Kidney capillary endothelial cell (primary cell): ENCODE measurements at regions not wholly inside any gene's neighbourhood (a gene's known extent, or its start where the extent isn't known, plus 50 kb on each side); places are given as distances from the start of the nearest gene placed in this dataset.
"Not testable (repeated sequence)": the region's sequence is repeated elsewhere in the genome, so short reads cannot be mapped to it uniquely, and the experiment has no call there.

Experiments used
- DNase-seq: peaks from one replicate; pipeline ENCODE4 v3.0.0-alpha.2; 2018; ENCODE audit warnings: low spot score

DNA sequence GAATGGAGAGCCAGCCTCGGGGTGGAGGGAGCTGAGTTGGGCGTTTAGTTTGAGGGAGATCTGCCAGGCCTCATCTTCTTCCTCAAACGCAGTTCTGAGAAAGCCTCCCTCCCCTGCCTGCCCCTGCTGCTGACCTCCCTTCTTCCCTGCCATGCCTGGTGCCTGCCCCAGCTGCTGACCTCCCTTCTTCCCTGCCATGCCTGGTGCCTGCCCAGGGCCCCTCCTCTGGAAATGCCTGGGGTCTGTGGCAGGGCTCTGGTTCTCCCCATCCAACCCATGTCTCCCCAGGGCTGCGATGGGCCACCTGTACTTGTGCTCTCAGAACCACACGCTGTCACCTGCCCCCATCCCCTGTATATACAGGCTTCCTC lies 114.6 kb downstream of the VEGFA start:
- DNase-seq: no peak

DNA sequence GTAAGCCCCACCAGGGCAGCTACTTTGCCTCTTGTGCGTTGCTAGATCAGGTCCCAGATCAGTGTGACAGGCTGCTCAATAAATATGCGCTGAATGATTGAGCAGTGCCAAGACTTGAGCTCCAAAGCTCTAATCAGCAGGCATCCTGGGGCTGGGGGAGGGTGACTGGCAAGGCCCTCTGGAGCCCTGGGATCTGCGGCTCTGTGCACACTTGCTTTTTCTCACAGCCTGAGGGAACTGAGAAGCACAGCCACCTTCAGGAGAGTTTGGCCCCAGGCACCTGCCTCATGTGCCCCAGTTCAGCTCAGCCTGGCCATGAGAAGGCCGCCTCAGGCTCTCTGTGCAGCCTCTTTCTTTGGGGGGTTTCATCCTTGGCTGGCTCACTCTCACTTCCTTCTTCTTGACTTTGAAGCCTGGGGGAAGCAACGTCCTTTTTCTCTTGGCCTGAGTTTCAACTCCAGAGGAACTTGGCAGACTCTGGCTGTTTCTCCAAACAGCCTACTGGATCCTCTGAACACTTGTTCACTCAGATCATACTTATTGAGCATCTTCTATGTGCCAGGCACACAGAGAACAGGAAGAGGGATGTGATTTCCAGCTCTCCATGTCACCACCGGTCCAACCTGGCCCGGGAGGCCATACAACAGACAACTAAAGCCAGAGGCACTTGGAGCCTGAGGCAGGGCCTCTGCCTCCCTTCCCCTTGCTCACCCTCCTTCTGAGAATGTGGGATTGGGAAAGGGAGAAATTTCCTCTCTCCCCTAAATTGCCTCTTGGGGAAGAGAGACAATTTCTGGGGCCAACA lies 114.0 kb downstream of the VEGFA start:
- no peak for DNase-seq

DNA sequence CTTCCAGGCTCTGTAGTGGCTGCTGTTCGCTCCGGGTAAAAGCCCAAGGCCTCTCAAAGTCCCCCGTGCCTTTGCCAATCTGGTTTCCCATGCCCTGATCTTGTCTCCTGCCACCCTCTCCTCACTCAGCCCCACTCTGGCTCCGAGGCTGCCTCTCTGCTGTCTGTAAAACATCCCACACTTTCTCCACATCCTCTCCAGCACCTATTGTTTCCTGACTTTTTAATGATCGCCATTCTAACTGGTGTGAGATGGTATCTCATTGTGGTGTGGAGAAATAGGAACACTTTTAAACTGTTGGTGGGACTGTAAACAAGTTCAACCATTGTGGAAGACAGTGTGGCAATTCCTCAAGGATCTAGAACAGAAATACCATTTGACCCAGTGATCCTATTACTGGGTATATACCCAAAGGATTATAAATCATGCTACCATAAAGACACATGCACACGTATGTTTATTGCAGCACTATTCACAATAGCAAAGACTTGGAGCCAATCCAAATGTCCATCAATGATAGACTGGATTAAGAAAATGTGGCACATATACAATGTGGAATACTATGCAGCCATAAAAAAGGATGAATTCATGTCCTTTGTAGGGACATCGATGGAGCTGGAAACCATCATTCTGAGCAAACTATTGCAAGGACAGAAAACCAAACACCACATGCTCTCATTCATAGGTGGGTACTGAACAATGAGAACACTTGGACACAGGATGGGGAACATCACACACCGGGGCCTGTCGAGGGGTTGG lies 112.9 kb downstream of the VEGFA start:
- DNase-seq: not testable (repeated sequence)

- DNase-seq: no peak
Observed at GRCh38 chr6:43880236-43881137, 110.5 kb downstream of the VEGFA start.

- DNase-seq: no peak
Observed at GRCh38 chr6:43879722-43880121, 109.7 kb downstream of the VEGFA start.

DNA sequence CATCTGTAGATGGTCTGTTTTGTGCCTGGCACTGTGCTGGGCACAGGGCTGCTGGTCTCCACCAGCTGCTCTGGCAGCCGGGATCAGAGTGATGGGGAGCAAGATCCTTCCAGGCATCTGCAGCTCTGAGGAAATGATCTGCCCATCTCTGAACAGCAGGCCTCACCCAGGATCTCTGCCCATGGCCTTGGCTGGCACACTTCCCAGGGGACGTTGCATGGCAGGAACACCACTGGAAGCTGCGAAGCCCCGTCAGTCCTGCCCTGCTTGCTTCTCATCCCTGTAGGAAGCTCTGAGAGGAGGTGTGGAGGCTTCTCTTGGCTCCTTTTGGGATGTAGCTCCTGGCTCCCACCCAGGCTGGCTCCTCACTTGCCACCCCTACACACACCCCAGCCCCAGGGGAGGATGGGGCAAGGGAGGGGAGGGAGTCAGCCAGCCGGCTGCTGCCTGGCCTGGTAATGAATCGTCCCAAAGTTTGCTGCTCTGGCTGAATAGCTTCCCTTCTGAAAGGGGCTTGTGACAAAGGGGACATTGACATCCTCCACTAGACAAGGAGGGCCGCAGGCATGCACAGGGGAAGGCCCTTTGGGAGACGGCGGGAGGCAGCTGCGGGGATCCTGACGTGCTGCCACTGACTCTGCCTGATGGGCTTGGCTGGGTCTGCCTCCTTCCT lies 108.9 kb downstream of the VEGFA start:
- no peak for DNase-seq

GRCh38 chr6:43878127-43878634 lies 108.2 kb downstream of the VEGFA start:
- no peak for DNase-seq

DNA sequence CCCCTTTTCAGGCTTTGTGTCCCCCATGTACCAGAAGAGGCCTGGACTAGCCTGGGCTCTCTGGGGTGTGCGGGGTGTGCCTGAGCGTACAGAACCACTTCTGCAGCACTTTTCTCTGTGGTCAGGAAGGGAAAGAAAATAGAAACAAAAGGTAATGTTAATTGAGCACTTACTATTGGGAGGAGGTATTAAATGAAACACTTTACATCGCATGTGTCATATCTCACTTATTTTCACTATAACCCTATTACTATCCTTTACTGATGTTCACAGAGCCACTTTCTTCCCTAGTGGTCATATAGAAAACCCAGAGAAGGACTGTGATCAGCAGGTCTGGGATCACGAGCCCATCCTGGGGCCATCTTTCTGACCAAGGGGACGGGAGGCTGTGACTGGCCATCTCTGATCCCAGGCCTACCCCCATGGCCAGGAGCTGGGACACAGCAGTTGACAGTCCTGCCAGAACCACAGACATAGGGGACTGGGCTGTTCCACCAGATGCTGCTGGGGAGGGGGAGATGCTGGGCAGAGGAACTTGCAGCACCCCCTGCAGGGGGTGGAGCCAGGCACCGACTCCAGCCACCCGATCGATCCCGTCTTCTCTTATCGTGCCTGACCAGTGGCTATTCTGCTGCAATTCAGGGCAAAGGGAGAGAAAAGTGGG lies 107.6 kb downstream of the VEGFA start:
- no peak for DNase-seq

GRCh38 chr6:43877036-43877435 lies 107.0 kb downstream of the VEGFA start:
- no peak for DNase-seq

DNA sequence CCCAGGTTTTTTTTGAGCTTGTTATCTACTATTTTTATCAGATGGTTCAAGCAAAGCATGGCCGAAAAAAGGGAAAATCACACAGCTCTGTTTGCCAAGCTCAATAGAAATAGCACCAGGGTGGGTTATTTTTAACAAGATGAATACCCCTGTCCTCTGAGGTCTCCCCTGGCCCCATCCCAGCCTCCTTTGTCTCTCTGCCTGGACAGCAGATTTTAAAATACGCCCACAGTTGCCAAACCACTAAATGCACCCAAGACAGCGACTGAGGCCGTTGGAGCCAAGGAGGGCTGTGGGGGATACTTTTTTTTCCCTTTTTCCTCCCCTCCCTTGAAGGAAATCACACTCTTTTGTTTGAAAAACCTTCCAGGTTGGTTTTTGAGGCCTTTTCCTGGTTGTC lies 106.6 kb downstream of the VEGFA start:
- no peak for DNase-seq

GRCh38 chr6:43875849-43876572 lies 106.0 kb downstream of the VEGFA start:
- DNase-seq: no peak

GRCh38 chr6:43874814-43875590 lies 105.0 kb downstream of the VEGFA start:
- no peak for DNase-seq

DNA sequence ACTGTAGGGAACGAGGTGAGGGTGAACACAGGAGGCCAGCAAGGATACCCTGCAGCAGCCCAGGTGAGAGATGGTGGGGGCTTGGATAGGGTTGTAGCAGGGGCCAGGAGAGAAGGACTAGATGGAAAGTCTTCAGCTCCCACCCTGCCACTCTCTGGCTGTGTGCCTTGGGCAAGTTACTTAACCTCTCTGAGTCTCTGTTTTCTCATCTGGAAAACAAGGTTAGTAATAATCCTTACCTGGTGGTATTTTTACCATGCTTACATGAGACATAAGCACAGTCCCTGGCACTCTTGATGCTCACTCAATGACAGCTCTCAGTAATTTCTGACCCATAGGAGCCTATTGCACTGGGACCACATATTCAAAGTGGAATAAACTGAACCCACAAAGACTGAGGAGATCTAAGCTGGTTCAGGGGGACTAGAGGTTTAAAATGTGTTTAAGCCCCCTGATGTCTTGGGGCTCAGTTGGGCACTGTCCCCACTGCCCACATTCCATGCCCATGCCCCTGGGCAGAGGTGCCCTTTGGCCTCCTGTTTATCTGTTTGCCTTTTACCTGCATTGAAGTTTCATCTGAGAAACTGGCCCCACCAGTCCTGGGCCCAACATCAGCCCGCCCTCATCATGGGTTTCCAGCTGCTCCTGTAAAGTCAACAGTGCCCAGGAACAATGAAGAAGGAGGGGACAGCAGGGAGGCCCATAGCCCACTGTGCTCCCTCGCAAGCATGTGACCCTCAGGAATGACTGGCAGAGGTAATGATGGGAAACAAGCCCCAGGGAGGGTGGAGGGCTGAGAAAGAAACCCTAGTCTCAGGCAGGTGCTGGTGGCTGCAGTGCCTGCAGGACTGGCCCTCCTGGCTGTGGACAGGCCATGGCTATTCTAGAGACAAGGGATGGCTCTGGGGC lies 104.0 kb downstream of the VEGFA start:
- DNase-seq: no peak

DNA sequence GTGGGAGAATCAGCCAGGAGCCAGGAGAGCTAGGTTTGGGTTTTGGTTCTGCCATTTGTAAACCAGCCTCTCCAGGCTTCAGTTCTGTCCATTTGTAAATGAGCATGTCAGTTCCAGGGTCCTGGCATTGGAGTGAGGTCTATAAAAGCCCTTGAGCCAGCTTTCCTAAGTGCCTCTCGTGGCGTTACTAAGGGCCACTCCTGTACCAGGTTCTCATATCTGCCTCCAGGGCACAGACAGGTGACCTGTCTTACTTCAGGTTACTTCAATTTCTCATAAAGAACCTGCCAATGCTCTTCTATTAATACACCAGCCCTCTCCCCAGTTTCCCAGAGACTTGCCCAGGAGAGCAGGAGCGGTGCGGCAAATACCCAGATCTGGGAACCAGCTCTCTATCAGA lies 101.9 kb downstream of the VEGFA start:
- DNase-seq: no peak

DNA sequence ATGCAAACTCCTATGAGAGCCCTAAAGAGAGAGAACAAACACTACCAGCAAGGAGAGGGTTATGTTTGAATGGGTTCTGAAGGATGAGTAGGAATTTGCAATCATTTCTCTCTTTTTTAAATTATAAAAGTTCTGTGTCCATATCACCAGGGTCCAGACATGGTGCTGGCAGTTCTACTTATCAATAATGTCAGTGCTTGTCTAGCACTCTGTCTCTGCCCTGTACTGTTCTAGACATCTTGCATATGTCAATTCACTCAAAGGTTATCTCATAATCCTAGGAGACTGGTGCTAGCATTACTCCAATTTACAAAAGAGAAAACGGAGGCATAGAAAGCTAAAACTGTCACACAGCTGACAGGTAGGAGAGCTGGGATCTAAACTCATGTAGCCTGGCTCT lies 101.3 kb downstream of the VEGFA start:
- no peak for DNase-seq

- DNase-seq: no peak
Observed at GRCh38 chr6:43870660-43871061, 100.7 kb downstream of the VEGFA start.

- no peak for DNase-seq
Observed at GRCh38 chr6:43869792-43870659, 100.0 kb downstream of the VEGFA start.
